HG03342 (cell line): ENCODE measurements at regions not wholly inside any gene's neighbourhood (a gene's known extent, or its start where the extent isn't known, plus 50 kb on each side); places are given as distances from the start of the nearest gene placed in this dataset.
"Not testable (repeated sequence)": the region's sequence is repeated elsewhere in the genome, so short reads cannot be mapped to it uniquely, and the experiment has no call there.

Source experiments
- ATAC-seq: cut with Tn5 transposase; IDR thresholded peaks from one replicate; pipeline ENCODE4 v1.9.1; 2021; ENCODE audit warnings: mild to moderate bottlenecking, moderate library complexity; ENCODE audit not compliant: unreplicated experiment

DNA sequence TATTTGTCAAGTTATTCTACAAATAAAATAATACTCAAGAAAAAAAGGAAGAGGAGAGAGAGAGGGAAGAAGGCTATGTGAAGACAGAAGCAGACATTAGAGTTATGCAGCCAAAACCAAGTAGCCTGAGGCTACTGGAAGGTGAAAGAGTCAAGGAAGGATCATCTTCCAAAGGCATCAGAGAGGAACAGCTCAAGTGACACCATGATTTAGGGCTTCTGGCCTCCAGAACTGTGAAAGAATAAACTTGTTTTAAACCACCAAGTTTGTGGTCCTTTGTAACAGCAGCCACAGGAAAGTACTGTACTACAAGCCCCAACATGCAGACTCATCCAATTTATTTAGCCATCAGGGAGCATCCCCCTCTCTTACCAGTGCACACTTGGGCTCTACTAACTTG lies 788.5 kb upstream of the LRRTM1 start:
- ATAC-seq, result no peak

DNA sequence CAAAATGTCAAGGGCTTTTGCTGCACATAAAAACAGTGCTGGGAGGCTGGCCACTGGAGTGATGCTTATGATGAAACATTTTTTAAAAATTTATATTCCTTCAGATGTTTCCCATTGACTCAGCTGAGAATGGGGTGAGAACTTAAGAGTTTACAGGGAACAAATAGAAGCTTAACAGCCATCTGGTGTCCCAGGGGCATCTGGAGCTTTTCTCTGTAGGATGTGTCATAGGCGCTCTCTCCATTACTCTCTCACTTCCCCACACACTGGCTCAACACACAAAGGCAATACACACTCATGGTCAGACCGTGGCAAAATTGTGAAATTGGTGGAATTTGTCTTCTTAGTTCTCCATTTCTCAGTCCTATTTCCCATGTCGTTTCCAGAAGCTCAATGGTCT lies 783.1 kb upstream of the LRRTM1 start:
- no peak for ATAC-seq

DNA sequence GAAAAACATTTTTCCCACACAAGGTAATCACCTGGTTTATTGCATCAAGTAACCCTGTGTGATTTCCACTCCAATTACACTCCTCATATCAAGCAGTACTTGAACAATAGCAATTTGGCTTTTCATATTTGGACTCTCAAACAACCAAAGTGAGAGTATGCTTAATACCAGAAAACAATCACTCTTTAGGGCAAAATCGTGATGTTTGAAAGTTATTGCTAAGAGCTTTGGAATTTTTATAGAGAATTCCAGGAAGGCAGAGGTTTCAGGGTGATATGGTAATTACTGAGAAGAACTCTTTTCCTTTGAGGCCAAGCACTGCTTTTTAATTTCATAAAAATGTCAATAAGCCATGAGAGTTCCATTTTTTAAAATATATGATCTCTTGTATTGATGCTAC lies 779.5 kb upstream of the LRRTM1 start:
- no peak for ATAC-seq

DNA sequence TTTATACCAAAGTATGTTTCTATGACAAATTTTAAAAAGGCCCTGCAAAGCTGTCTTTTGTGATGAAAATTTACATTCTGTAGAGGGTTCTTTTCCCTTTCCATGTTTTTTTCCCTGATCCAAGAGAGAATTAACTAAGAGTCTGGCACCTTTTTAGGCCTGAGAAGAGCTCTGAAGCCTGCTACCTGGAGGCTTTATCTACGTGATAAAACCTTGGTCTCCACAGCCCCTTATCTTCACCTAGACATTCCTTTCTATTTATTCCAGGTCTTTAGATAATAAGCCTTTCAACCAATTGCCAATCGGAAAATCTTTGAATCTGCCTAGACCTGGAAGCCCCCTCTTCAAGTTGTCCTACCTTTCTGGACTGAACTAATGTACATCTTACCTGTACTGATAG lies 774.1 kb upstream of the LRRTM1 start:
- no peak for ATAC-seq

DNA sequence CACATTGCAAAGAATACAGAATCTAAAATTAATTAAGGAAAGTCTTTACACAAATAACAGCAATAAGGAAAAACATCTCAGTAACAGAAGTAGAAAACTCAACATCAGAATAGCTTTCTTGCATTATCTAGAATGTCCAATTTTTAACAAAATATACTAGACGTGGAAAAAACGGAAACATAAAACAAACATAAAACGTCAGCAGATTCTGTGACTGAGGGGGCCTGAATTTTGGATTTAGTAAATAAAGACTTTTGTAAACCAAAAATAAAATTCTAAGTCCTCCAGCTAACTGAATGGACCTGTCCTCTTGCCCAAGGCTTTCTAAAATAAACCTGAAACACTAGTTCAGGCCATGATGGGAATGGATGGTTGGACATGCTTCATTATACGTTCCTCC lies 773.5 kb upstream of the LRRTM1 start:
- no peak for ATAC-seq

DNA sequence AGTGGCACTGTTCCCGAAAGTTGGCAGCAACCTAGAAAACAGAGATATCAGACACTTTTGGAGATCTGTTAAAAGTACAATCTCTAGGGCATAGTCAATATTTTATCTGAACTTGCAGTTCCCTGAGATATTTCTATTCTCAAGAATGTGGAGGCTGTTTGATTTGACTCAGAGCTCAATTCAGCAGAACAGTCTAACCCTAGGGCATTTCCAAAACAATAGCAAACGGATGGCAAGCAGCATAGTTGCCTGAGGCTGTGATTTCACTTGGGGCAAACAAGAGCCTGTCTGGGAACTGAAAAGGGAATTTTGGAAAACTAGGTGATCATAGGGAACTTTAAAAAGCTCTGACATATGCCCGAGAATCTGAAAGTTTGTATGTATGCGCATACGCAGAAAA lies 772.8 kb upstream of the LRRTM1 start:
- no peak for ATAC-seq

DNA sequence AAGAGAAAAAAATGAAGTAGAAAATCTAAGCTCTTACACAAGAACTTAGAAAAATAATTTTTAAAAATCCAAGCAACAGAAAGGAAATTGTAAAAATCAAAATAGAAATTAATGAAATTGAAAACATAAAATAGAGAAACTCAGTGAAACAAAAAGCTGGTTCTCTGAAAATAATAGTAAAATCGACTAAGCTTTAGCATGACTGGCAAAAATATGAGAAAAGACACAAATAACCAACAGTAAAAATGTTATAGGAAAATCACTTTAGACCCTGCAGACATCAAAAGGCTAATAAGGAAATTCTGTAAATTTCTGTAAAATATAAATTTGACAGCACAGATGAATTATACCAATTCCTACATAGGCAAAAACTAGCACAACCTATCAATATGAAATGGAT lies 768.9 kb upstream of the LRRTM1 start:
- ATAC-seq, result no peak

DNA sequence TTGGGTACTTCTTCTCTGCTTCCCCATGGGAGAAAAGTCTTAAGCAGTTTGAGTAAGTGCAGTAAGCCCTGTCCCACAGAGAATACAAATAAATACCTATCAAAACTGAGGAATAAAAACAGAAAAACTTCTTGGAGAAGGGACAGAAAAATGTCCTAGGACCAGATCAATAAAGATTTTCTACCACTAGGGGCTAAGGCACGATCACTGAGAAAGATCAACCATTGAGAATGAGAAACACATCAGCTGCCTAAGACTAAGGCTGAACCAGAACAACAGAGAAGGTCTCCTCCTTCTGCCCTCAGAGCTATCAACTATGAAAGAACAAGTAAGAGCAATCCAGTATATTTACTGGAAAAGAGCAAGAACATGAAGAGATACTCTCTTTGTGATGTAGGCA lies 763.6 kb upstream of the LRRTM1 start:
- ATAC-seq, result no peak

DNA sequence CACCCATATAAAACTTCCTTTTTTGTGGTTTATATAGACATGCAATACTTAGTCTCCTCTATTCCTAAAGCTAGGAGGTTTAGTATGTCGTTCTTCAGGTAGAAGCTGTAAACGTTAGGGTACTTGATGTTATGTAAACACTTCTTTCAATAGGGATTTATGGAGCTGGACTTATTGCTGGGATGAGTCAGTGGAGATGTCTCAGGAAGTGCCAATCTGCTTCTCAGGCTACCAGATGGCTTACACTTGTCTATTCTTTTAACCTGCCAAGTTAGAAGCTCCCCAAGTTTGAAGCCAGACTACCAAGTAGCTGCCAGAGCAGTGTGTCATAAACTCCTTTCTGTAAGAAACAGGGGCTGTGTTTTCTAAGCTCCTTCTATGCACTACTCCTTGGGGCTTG lies 756.5 kb upstream of the LRRTM1 start:
- ATAC-seq, result no peak

DNA sequence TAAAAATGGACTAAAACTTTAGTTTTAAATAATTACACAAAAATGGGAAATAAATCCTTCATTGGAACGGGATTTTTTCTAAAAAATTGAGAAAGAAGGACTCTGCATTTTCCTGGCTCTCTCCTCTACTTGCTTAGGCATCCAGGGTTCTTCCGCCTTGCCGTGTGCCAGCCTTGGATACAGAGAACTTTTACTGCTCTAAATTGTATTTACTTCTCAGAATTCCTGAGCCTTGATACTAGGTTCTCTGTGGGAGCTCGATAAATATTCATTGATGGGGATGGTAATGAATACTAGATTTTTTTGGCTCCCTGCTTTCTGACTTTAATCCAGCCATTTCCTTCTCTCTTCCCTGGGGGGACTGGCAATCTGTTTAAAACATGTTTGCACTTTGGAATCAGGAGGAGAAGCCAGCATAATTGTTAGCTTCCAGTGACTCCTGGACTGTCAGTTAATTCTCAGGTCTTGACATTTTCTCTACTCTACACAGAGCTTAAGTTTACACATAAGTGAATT lies 746.1 kb upstream of the LRRTM1 start:
- no peak for ATAC-seq

DNA sequence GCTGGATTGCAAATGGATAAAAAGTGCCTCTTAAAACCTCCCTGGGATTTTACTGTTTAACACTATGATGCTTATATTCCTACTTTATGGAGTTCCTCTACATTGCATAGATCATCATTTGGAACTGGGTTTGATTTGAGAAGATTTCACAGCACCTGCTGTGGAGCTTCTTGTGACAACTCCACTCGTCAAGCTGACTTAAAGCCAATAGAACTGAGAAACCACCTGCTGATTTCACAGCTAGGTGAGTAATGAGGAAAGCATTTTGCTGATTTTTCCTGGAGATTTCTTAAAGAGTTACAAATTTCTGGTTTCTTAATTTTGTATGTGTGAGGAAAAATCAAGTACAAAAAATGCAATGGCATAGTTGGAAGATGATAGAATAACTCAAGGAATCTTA lies 739.1 kb upstream of the LRRTM1 start:
- ATAC-seq, result no peak

DNA sequence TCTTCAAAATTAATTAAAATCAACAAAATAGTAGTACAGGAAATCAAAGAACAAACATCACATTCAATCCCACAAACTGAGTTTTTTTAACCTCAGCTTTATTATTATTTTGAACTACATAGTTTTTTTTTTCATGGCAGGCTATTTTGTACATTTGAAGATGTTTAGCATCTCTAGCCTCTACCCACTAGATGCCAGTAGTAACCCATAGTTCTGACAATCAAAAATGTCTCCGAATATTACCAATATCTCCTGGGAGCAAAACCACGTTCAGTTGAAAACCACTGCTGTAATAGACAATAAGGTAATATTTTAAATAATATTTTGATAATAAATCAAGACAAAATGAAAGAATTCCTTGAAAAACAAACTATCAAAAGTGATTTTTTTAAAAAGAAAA lies 702.6 kb upstream of the LRRTM1 start:
- ATAC-seq, result no peak

DNA sequence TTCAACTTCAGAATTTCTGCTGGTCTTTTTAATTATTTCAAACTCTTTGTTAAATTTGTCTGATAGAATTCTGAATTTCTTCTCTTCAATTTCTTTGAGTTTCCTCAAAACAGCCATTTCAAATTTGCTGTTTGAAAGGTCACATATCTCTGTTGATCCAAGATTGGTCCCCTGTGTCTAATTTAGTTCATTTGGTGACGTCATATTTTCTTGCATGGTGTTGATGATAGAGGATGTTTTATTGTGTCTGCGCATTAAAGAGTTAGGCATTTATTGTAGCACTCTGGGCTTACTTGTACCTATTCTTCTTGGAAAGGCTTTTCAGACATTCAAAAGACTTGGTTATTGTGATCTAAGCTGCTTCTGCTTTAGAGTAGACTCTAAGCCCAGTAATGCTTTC lies 698.4 kb upstream of the LRRTM1 start:
- ATAC-seq, result no peak

DNA sequence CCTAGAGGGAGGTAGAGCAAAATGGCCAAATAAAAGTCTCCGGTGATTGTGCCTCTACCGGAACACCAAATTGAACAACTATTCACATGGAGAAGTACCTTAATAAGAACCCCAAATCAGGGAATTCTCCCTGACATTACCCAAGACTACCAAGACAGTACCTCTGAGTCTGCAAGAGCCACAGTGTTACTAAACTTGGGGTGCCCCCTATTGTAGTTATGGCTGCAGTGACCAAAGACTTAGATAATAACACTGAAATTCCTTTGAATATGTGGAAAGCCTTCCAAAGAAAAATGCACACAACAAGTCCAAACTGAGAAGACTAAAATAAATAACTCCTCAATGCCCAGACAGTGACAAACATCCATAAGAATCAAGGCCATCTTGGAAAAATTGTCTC lies 682.9 kb upstream of the LRRTM1 start:
- ATAC-seq, result no peak

DNA sequence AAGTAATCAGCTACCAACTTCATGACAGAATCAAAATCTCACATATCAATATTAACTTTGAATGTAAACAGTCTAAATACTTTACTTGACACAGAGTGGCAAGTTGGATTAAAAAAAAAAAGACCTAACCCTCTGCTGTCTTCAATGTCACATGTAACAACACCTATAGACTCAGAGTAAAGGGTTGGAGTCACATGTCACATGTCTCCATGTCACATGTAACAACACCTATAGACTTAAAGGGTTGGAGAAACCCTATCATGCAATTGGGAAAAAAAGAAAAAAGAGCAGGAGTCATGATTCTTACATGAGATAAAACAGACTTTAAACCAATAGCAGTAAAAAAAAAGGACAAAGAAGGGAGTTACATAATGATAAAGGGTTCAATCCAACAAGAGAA lies 665.3 kb upstream of the LRRTM1 start:
- ATAC-seq, result no peak

DNA sequence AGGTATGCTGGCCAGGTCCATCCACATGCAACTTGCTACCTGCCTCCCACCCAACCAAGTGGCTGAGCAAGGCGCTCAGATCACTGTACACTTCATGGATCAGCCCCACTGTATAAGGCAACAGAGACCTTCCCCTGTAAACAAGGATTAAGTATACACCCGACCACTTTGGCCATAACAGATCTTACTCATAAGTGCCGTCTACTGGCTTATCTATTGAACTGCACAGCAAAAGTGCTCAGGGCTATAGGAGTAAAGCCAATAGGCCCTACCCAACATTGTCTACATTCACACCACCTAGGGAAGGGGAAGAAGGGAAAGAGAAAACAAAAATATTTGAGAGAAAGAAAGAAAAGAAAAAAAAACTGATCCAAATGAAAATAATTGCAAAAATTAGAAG lies 663.9 kb upstream of the LRRTM1 start:
- no peak for ATAC-seq

DNA sequence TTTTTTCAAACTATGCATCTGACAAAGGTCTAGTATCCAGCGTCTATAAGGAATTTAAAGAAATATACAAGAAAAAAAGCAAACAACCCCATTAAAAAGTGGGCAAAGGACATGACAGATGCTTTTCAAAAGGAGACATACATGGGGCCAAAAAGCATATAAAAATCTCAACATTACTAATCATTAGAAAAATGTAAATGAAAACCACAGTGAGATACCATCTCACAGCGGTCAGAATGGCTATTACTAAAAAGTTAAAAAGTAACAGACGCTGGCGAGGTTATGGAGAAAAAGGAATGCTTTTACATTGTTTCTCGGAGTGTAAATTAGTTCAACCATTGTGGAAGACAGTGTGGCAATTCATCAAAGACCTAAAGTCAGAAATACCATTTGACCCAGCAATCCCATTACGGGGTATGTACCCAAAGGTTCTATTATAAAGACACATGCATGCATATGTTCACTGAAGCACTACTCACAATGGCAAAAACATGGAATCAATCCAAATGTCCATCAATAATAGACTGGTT lies 643.1 kb upstream of the LRRTM1 start:
- ATAC-seq, result no peak

DNA sequence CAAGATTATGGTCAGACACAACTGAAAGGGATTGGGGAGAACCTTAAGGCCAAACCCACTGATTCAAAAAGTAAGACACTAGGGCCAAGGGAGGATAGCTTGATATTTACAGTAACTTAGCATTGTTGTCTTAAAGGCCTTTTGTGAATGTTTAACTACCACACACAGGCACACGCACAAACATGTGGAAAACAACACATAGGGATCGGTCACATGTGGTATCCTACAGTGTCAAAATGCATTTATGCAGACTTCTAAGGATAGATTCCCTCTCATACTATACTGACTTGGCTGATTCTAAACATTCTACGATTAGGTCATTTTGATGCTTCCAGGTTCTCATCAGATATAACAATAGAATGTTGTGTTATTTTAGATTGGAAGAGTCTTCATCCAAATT lies 638.9 kb upstream of the LRRTM1 start:
- no peak for ATAC-seq

DNA sequence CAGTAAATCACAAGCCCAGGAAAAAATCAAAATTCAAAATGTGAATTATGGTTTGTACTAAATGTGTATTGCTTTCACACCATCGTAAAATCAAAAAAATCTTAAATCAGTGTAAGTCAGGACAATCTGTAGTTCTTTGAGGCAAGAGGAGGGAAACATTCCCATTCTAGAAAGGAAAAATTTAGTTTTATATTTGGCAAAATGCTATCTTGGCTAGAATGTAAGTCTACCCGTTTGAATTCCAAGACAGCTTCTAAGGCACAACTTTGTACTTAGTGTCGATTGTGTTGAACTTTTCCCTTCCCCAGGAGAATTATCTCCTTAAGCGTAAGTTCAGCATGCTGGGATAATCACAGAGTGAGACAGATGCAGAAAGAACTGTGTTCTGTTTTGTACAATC lies 638.2 kb upstream of the LRRTM1 start:
- ATAC-seq, result no peak

DNA sequence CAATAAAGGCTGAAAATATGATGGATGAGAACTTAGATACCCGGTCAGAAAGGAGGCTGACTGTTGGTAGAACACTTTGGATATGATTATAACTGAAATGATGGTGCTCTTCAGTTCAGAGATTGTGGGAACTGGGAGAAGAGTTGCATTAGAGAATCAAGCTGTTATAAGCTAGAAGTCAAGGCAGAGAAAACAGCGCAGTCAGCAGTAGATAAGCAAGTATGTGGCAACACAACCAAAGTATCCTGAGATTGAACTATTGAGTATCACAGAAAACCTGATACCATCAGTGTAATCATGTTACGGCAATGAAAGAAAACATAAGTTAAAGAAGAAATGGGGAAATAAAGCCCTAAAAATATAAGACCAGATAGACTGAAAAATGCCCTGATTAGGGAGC lies 633.9 kb upstream of the LRRTM1 start:
- no peak for ATAC-seq

DNA sequence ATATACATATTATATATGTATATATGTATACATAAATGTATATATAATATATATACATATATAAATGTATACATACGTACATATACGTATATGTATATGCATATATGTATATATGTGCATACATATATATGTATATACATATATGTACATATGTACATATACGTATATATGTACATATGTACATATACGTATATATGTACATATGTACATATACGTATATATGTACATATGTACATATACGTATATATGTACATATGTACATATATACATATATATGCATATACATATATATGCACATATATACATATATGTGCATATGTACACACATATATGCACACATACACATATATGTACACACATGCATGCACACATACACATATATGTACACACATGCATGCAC lies 627.3 kb upstream of the LRRTM1 start:
- not testable (repeated sequence) for ATAC-seq

DNA sequence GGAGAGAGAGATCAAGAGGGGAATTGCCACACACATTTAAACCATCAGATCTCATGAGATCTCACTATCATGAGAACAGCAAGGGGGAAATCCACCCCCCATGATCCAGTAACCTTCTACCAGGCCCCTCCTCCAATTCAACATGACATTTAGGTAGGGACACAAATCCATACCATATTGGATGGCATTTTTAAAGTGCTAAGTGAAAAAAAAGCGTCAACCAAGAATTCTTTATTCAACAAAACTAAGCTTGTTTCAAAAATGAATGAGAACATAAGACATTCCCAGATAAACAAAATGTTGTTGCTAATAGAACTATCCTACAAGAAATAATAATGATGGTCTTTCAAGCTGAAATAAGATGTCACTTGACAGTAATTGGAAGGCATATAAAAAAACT lies 626.2 kb upstream of the LRRTM1 start:
- no peak for ATAC-seq

DNA sequence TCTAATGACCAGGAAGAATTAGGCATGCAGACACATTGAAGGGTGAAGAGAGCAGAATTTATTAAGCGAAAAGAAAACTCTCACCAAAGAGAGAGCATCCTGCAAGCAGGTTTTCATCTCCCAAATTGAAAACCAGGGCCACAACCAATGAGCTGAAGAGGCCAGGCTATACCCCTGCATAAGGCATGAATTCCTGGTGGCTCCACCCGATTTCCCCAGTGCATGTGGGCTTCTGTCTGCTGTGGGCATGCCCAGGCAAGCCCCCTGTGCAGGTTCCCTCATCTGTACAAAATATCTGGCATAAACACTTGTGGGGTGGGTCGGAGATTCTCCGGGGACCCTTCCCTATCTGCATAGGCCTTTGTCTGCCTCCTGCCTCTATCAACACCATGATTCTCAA lies 621.6 kb upstream of the LRRTM1 start:
- no peak for ATAC-seq

DNA sequence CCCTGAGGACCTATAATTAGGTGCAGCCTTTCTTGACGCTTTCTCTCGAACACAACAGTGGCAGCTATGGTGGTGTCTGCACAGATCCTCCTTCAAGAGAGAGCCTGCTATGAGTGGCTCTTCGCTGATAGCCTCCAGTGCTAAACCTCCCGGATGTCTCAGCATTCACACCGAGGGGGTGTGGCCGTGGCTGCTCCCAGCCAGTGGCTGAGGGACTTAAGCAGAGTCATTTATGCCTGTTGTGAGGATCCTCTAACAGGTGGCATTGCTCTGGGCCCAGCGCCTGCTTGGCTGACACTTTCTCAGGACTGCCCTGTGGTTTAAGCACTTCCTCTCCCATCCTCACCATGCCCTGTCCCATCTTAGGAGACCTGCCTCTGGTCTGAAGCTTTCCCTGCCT lies 592.0 kb upstream of the LRRTM1 start:
- ATAC-seq, result no peak
